ENCODE measurements at regions not wholly inside any gene's neighbourhood (a gene's known extent, or its start where the extent isn't known, plus 50 kb on each side); places are given as distances from the start of the nearest gene placed in this dataset.

- no peak for TF ChIP-seq CTCF (IDR thresholded peaks at IDR 0.05; ENCODE audit: low read depth, low read length)
- TF ChIP-seq EZH2phosphoT487 (IDR thresholded peaks at IDR 0.05; ENCODE audit: low read depth), result no peak
These were observed 88.0 kb downstream of the HES1 start for GRCh38 chr3:194223951-194224350.
